Right renal cortex interstitium (tissue), 3 donors: ENCODE measurements at regions not wholly inside any gene's neighbourhood (a gene's known extent, or its start where the extent isn't known, plus 50 kb on each side); places are given as distances from the start of the nearest gene placed in this dataset.

ENCODE experiments used
- DNase-seq, 3 donors: peaks; one replicate each; pipeline ENCODE4 v3.0.0-alpha.2; 2013; ENCODE audit warnings: low read depth in 3 of 3, low spot score in 2 of 3

- DNase-seq, result no peak
Measured at GRCh38 chr6:149176971-149177667, 140.4 kb upstream of the TAB2 start.

- DNase-seq, result no peak
Measured at GRCh38 chr6:149179431-149179830, 138.1 kb upstream of the TAB2 start.

- no peak for DNase-seq
Measured at GRCh38 chr6:149181304-149181703, 136.2 kb upstream of the TAB2 start.

- DNase-seq, result no peak
Measured at GRCh38 chr6:149182262-149182661, 135.2 kb upstream of the TAB2 start.

GRCh38 chr6:149184523-149184922 is 133.0 kb upstream of the TAB2 start:
- no peak for DNase-seq

- no peak for DNase-seq
Measured at GRCh38 chr6:149185799-149186357, 131.6 kb upstream of the TAB2 start.

- DNase-seq, result no peak
Measured at GRCh38 chr6:149186873-149187272, 130.6 kb upstream of the TAB2 start.

- no peak for DNase-seq
Measured at GRCh38 chr6:149190224-149190831, 127.2 kb upstream of the TAB2 start.

GRCh38 chr6:149194820-149195558 is 122.5 kb upstream of the TAB2 start:
- no peak for DNase-seq

GRCh38 chr6:149196091-149196490 is 121.4 kb upstream of the TAB2 start:
- no peak for DNase-seq

GRCh38 chr6:149197482-149197881 is 120.0 kb upstream of the TAB2 start:
- no peak for DNase-seq

GRCh38 chr6:149198265-149198664 is 119.2 kb upstream of the TAB2 start:
- no peak for DNase-seq

GRCh38 chr6:149200282-149200945 is 117.1 kb upstream of the TAB2 start:
- no peak for DNase-seq

GRCh38 chr6:149201068-149201655 is 116.3 kb upstream of the TAB2 start:
- no peak for DNase-seq

- DNase-seq, result no peak
Measured at GRCh38 chr6:149202100-149202499, 115.4 kb upstream of the TAB2 start.

GRCh38 chr6:149202952-149203351 is 114.6 kb upstream of the TAB2 start:
- no peak for DNase-seq

- DNase-seq, result no peak
Measured at GRCh38 chr6:149203509-149203908, 114.0 kb upstream of the TAB2 start.

GRCh38 chr6:149208134-149208601 is 109.3 kb upstream of the TAB2 start:
- DNase-seq, result no peak

GRCh38 chr6:149209871-149210775 is 107.4 kb upstream of the TAB2 start:
- no peak for DNase-seq
